GM23338 (cell line): ENCODE measurements at regions not wholly inside any gene's neighbourhood (a gene's known extent, or its start where the extent isn't known, plus 50 kb on each side); places are given as distances from the start of the nearest gene placed in this dataset.
"Not testable (repeated sequence)": the region's sequence is repeated elsewhere in the genome, so short reads cannot be mapped to it uniquely, and the experiment has no call there.

Source experiments
- CREB1 ChIP-seq: fragments of 250-450 bp; sonication (Bioruptor Pico); IDR thresholded peaks from 2 replicates; pipeline ENCODE4 v1.5.0; 2020; ENCODE audit warnings: low read depth, mild to moderate bottlenecking, moderate library complexity
- EZH2phosphoT487 ChIP-seq: fragments of 200-600 bp; sonication (generic); IDR thresholded peaks from one replicate; pipeline ENCODE4 v1.8.1; 2018; ENCODE audit warnings: antibody characterized with exemption; ENCODE audit not compliant: unreplicated experiment
- POLR2AphosphoS5 ChIP-seq: IDR thresholded peaks from 2 replicates; pipeline ENCODE4 v1.6.1; 2016; ENCODE audit warnings: antibody characterized with exemption, low read depth
- TF ChIP-seq, protein P1 (sequence below), 2 experiments: fragments of 200-600 bp in 1 of 2; sonication (generic) in 1 of 2; conservative IDR thresholded peaks; 2 replicates each; pipeline versions ENCODE4 v1.5.1 to v1.6.1; 2016 to 2017; ENCODE audit warnings: antibody characterized with exemption in 2 of 2, low read depth in 2 of 2, mild to moderate bottlenecking in 2 of 2, moderate library complexity in 1 of 2
- TF ChIP-seq, protein P2 (sequence below): IDR thresholded peaks from one replicate; pipeline ENCODE4 v1.6.1; 2018; ENCODE audit warnings: antibody characterized with exemption; ENCODE audit not compliant: unreplicated experiment

DNA sequence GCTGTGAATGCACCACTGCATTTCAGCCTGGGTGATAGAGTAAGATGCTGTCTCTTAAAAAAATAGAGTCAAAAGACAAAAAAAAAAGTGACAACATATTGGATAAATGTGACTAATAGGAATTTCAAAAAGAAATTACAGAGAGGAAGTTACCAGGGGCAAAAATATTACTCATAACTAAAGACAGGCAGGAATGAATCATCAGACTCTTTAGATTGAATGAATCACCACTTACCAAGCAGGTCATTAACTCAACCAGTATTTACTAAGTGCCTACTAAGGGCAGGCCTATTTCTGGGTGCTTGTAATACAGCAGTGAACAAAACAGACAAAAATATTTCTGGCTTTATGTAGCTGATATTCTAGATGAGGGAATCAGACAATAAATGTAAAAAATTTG lies 301.3 kb downstream of the UBE2NL start:
- TF ChIP-seq, protein P1, sequence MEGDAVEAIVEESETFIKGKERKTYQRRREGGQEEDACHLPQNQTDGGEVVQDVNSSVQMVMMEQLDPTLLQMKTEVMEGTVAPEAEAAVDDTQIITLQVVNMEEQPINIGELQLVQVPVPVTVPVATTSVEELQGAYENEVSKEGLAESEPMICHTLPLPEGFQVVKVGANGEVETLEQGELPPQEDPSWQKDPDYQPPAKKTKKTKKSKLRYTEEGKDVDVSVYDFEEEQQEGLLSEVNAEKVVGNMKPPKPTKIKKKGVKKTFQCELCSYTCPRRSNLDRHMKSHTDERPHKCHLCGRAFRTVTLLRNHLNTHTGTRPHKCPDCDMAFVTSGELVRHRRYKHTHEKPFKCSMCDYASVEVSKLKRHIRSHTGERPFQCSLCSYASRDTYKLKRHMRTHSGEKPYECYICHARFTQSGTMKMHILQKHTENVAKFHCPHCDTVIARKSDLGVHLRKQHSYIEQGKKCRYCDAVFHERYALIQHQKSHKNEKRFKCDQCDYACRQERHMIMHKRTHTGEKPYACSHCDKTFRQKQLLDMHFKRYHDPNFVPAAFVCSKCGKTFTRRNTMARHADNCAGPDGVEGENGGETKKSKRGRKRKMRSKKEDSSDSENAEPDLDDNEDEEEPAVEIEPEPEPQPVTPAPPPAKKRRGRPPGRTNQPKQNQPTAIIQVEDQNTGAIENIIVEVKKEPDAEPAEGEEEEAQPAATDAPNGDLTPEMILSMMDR (conservative IDR thresholded peaks at IDR 0.05; ENCODE audit: low read depth in 2 of 2), result not testable (repeated sequence)
- TF ChIP-seq EZH2phosphoT487; POLR2AphosphoS5; CREB1 (CRISPR knock-in tag): not testable (repeated sequence)
- TF ChIP-seq, protein P2, sequence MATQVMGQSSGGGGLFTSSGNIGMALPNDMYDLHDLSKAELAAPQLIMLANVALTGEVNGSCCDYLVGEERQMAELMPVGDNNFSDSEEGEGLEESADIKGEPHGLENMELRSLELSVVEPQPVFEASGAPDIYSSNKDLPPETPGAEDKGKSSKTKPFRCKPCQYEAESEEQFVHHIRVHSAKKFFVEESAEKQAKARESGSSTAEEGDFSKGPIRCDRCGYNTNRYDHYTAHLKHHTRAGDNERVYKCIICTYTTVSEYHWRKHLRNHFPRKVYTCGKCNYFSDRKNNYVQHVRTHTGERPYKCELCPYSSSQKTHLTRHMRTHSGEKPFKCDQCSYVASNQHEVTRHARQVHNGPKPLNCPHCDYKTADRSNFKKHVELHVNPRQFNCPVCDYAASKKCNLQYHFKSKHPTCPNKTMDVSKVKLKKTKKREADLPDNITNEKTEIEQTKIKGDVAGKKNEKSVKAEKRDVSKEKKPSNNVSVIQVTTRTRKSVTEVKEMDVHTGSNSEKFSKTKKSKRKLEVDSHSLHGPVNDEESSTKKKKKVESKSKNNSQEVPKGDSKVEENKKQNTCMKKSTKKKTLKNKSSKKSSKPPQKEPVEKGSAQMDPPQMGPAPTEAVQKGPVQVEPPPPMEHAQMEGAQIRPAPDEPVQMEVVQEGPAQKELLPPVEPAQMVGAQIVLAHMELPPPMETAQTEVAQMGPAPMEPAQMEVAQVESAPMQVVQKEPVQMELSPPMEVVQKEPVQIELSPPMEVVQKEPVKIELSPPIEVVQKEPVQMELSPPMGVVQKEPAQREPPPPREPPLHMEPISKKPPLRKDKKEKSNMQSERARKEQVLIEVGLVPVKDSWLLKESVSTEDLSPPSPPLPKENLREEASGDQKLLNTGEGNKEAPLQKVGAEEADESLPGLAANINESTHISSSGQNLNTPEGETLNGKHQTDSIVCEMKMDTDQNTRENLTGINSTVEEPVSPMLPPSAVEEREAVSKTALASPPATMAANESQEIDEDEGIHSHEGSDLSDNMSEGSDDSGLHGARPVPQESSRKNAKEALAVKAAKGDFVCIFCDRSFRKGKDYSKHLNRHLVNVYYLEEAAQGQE, result not testable (repeated sequence)
